Nephron progenitor cell (in vitro differentiated cells): ENCODE measurements at regions not wholly inside any gene's neighbourhood (a gene's known extent, or its start where the extent isn't known, plus 50 kb on each side); places are given as distances from the start of the nearest gene placed in this dataset.

Experiments
- DNase-seq: peaks from one replicate; pipeline ENCODE4 v3.0.0; 2021
- H3K27ac Mint-ChIP-seq: 2 replicates; pipeline ENCODE4 v1.8.0; 2021; ENCODE audit warnings: mild to moderate bottlenecking, moderate library complexity, mixed read lengths
- H3K27me3 Mint-ChIP-seq: 2 replicates; pipeline ENCODE4 v1.8.0; 2021; ENCODE audit warnings: mild to moderate bottlenecking, low read depth, mixed read lengths; ENCODE audit not compliant: poor library complexity
- H3K36me3 Mint-ChIP-seq: 2 replicates; pipeline ENCODE4 v1.8.0; 2021; ENCODE audit warnings: low read depth, mixed read lengths
- H3K4me1 Mint-ChIP-seq: 2 replicates; pipeline ENCODE4 v1.8.0; 2021; ENCODE audit warnings: mixed read lengths
- H3K4me3 Mint-ChIP-seq: 2 replicates; pipeline ENCODE4 v1.8.0; 2021; ENCODE audit warnings: mild to moderate bottlenecking, moderate library complexity, mixed read lengths
- H3K9me3 Mint-ChIP-seq: 2 replicates; pipeline ENCODE4 v1.8.0; 2021; ENCODE audit warnings: mild to moderate bottlenecking, moderate library complexity, mixed read lengths
- CTCF ChIP-seq: fragments of 200-600 bp; sonication (generic); IDR thresholded peaks from 2 replicates; pipeline ENCODE4 v1.5.0; 2021; ENCODE audit warnings: antibody characterized with exemption

DNA sequence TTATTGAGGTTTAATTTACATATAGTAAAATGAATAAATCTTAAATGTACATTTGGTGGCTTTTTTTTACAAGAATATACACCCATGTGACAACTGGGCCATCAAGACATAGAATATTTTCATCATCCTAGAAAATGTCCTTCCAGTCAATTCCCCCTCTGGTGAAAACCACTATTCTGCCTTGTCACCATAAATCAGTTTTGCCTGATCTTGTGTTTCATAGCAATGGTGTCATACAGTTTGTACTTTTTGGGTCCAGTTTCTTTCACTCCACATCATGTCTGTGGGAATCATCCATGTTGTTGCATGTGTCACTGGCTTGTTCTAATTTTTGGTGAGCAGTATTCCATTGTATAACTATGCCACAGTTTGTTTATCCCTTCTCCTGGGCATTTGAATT is 133.1 kb downstream of the PDCD6IP start:
- Mint-ChIP-seq H3K27ac (no peak overlapping the region), H3K4me3 (no peak overlapping the region), H3K36me3 (peaks cover 9% of the 10 kb centered on the region), H3K4me1 (peaks cover 34% of the 10 kb centered on the region), H3K9me3 (peaks cover 14% of the 10 kb centered on the region), H3K27me3 (no peaks in the 10 kb centered on the region)
- DNase-seq, result no peak
- no peak for TF ChIP-seq CTCF

- TF ChIP-seq CTCF, result no peak
- no peak for DNase-seq
- H3K27ac Mint-ChIP-seq, result peak overlapping the region; percentile 22
- peaks cover 9% of the 10 kb centered on the region for H3K36me3 Mint-ChIP-seq
- H3K4me3 Mint-ChIP-seq, result no peak overlapping the region
- peaks cover 14% of the 10 kb centered on the region for H3K9me3 Mint-ChIP-seq
- no peaks in the 10 kb centered on the region for H3K27me3 Mint-ChIP-seq
- H3K4me1 Mint-ChIP-seq, result peaks cover 39% of the 10 kb centered on the region
Measured at GRCh38 chr3:33932010-33932764, 133.8 kb downstream of the PDCD6IP start.

DNA sequence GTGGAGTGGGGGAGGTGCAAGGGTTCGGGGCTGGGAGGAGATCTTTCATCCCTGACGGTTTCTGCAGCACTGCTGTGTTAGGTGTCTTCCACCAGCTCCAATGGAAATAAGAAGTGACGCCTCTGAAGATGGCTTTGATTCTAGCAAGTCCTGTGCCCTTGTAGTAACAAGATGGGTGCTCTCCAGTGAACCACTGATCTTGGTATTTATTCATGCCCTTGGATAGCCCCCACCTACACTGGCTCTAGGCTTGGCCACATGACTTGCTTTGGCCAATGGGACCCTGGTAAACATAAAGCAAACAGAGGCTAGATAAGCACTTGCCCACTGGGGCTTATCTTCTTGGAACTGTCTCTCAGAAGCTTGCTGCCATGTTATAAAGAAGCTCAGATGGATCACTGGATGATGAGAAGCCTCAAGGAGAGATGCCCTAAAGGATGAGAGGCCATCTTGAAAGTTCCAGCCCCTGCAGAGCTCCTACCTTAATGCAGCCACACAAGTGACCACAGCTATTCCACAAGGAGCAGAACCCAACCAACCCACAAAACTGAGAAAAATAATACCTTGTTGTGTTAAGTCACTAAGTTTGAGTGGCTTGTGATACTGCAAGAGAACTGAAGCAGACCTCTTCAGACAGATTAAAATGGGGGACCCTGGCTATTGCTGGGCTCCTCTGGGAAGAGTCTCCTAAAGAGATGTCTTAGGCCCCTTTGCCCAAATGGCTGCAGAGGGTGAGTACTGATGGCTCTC is 137.9 kb downstream of the PDCD6IP start:
- Mint-ChIP-seq H3K4me1 (peaks cover 30% of the 10 kb centered on the region), H3K4me3 (no peak overlapping the region), H3K36me3 (peaks cover 9% of the 10 kb centered on the region), H3K27ac (no peak overlapping the region), H3K9me3 (peaks cover 14% of the 10 kb centered on the region), H3K27me3 (no peaks in the 10 kb centered on the region)
- TF ChIP-seq CTCF, result no peak
- no peak for DNase-seq

- Mint-ChIP-seq H3K4me1 (peaks cover 31% of the 10 kb centered on the region), H3K4me3 (no peak overlapping the region), H3K27ac (peak overlapping the region; percentile 68), H3K9me3 (peaks cover 14% of the 10 kb centered on the region), H3K36me3 (peaks cover 9% of the 10 kb centered on the region), H3K27me3 (no peaks in the 10 kb centered on the region)
- DNase-seq, result no peak
- no peak for TF ChIP-seq CTCF
Measured at GRCh38 chr3:33936921-33937525, 138.6 kb downstream of the PDCD6IP start.

- TF ChIP-seq CTCF, result no peak
- Mint-ChIP-seq H3K27ac (no peak overlapping the region), H3K27me3 (no peaks in the 10 kb centered on the region), H3K36me3 (peaks cover 9% of the 10 kb centered on the region), H3K4me1 (peaks cover 31% of the 10 kb centered on the region), H3K9me3 (peaks cover 14% of the 10 kb centered on the region), H3K4me3 (no peak overlapping the region)
- DNase-seq, result no peak
Measured at GRCh38 chr3:33937628-33938027, 139.2 kb downstream of the PDCD6IP start.
